ENCODE measurements at regions not wholly inside any gene's neighbourhood (a gene's known extent, or its start where the extent isn't known, plus 50 kb on each side); places are given as distances from the start of the nearest gene placed in this dataset.

DNA sequence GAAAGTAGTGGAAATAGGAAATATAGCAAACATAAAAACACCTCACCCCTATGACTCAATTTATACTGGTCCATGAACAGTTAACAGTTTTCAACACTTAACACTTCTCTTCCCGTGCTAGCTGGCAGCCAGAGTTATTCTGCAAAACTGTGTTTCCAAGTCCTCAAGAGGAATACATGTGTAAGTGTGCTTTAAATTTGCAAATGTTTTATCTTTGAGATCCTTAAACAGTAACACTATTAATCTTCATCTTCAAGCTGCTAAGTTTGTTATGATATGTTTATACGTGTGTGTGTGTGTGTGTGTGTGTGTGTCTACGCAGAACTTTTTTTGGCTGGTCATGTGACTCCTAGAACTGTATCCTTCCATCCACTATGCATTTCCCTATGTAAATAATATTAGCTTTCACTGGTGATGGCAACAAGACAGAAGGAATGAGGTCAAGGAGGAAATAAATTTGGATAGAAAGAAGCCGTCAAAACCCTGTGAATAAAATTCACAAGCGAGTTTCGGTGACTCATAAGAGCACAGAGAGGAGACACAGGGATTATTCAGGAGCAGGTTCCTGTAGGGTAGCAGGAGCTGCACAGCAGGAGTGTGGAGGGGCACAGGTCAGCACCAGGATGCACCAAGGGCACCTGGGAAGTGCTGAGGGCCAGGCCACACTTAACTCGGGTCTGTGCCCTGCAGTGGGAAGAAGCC, 105.9 kb upstream of the ETV6 start:
- Histone ChIP-seq H3K4me2 (ENCODE audit: low read length) (no peak overlapping the region), H3K27ac (ENCODE audit: low read length) (no peak overlapping the region), H4K20me1 (ENCODE audit: insufficient read depth) (no peaks in the 10 kb centered on the region), H3K4me3 (ENCODE audit: low read length) (no peak overlapping the region), H3F3A (ENCODE audit: insufficient read depth, low read length, poor library complexity, severe bottlenecking) (no peaks in the 10 kb centered on the region), H3K79me2 (replicated peaks; ENCODE audit: insufficient read depth, low read length) (no peaks in the 10 kb centered on the region), H3K36me3 (ENCODE audit: insufficient read depth, low read length) (no peaks in the 10 kb centered on the region), H3K9ac (ENCODE audit: low read length) (no peak overlapping the region), H3K9me3 (ENCODE audit: low read length) (no peaks in the 10 kb centered on the region), H3K9me2 (ENCODE audit: insufficient read depth, low read length) (no peaks in the 10 kb centered on the region), H3K27me3 (ENCODE audit: insufficient read depth, low read depth, low read length) (no peaks in the 10 kb centered on the region), H2AFZ (ENCODE audit: low read depth, low read length) (no peak overlapping the region)
- TF ChIP-seq, protein P1, sequence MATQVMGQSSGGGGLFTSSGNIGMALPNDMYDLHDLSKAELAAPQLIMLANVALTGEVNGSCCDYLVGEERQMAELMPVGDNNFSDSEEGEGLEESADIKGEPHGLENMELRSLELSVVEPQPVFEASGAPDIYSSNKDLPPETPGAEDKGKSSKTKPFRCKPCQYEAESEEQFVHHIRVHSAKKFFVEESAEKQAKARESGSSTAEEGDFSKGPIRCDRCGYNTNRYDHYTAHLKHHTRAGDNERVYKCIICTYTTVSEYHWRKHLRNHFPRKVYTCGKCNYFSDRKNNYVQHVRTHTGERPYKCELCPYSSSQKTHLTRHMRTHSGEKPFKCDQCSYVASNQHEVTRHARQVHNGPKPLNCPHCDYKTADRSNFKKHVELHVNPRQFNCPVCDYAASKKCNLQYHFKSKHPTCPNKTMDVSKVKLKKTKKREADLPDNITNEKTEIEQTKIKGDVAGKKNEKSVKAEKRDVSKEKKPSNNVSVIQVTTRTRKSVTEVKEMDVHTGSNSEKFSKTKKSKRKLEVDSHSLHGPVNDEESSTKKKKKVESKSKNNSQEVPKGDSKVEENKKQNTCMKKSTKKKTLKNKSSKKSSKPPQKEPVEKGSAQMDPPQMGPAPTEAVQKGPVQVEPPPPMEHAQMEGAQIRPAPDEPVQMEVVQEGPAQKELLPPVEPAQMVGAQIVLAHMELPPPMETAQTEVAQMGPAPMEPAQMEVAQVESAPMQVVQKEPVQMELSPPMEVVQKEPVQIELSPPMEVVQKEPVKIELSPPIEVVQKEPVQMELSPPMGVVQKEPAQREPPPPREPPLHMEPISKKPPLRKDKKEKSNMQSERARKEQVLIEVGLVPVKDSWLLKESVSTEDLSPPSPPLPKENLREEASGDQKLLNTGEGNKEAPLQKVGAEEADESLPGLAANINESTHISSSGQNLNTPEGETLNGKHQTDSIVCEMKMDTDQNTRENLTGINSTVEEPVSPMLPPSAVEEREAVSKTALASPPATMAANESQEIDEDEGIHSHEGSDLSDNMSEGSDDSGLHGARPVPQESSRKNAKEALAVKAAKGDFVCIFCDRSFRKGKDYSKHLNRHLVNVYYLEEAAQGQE (IDR thresholded peaks at IDR 0.05; ENCODE audit: borderline replicate concordance), result no peak
- TF ChIP-seq RAD21 (conservative IDR thresholded peaks at IDR 0.05) (no peak), EZH2 (IDR thresholded peaks at IDR 0.05; ENCODE audit: borderline replicate concordance, insufficient read depth, low read length, poor library complexity, severe bottlenecking) (no peak), EP300 (conservative IDR thresholded peaks at IDR 0.05; ENCODE audit: poor library complexity, severe bottlenecking) (no peak), TAF1 (IDR thresholded peaks at IDR 0.05; ENCODE audit: low read depth) (no peak), POLR2AphosphoS5 (IDR thresholded peaks at IDR 0.05) (no peak), MXI1 (conservative IDR thresholded peaks at IDR 0.05; ENCODE audit: poor library complexity, severe bottlenecking) (no peak)
- TF ChIP-seq, protein P2, sequence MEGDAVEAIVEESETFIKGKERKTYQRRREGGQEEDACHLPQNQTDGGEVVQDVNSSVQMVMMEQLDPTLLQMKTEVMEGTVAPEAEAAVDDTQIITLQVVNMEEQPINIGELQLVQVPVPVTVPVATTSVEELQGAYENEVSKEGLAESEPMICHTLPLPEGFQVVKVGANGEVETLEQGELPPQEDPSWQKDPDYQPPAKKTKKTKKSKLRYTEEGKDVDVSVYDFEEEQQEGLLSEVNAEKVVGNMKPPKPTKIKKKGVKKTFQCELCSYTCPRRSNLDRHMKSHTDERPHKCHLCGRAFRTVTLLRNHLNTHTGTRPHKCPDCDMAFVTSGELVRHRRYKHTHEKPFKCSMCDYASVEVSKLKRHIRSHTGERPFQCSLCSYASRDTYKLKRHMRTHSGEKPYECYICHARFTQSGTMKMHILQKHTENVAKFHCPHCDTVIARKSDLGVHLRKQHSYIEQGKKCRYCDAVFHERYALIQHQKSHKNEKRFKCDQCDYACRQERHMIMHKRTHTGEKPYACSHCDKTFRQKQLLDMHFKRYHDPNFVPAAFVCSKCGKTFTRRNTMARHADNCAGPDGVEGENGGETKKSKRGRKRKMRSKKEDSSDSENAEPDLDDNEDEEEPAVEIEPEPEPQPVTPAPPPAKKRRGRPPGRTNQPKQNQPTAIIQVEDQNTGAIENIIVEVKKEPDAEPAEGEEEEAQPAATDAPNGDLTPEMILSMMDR (IDR thresholded peaks at IDR 0.05; ENCODE audit: poor library complexity, severe bottlenecking), result no peak

DNA sequence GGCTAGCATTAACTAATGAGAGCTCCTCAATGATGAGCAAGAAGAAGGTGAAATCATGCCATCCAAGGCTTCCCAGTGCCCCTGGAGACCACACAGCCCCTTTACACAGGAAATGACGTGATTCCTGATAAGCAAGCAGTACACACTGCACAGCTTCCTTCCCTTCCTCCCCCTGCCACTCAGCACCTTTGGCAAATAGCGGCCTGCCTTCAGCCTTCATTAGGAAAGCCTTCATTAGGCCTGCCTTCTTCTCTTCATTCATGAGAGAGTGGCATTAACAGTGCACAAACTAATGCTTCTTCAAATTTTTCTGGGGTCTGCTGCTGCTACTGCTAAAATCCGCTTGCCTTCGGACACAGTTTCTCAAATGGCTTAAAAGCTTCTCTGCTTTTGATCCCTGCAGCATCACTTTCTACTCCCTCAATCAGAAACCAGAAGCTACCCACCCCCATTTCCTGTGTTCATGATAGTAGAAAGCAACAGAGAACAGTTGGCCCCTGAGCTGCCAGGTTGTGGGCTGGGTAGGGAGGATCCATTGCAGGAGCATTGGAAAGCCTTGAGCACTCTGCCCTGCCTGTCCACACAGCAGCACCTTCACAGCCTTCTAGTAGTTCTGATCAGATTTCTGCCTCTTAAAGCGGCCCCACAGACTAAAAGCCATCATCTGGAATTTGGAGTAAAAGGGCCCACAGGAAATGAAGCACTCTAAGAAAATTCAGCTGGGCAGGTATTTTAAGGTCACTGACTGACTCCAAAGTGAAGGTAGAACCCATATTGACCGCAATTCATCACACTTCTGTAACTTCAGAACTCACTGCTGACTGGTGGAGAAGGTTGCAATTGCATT, 103.8 kb upstream of the ETV6 start:
- Histone ChIP-seq H3K4me3 (ENCODE audit: low read length) (no peak overlapping the region), H3K9me3 (ENCODE audit: low read length) (no peaks in the 10 kb centered on the region), H3K9ac (ENCODE audit: low read length) (no peak overlapping the region), H4K20me1 (ENCODE audit: insufficient read depth) (no peaks in the 10 kb centered on the region), H3K27me3 (ENCODE audit: insufficient read depth, low read depth, low read length) (no peaks in the 10 kb centered on the region), H3K27ac (ENCODE audit: low read length) (no peak overlapping the region), H3K4me2 (ENCODE audit: low read length) (no peak overlapping the region), H3F3A (ENCODE audit: insufficient read depth, low read length, poor library complexity, severe bottlenecking) (no peaks in the 10 kb centered on the region), H2AFZ (ENCODE audit: low read depth, low read length) (no peak overlapping the region), H3K9me2 (ENCODE audit: insufficient read depth, low read length) (no peaks in the 10 kb centered on the region), H3K36me3 (ENCODE audit: insufficient read depth, low read length) (no peaks in the 10 kb centered on the region), H3K79me2 (replicated peaks; ENCODE audit: insufficient read depth, low read length) (no peaks in the 10 kb centered on the region)
- no peak for TF ChIP-seq SMC3 (conservative IDR thresholded peaks at IDR 0.05; ENCODE audit: poor library complexity)
- TF ChIP-seq, protein P2 (IDR thresholded peaks at IDR 0.05; ENCODE audit: poor library complexity, severe bottlenecking), result no peak
- TF ChIP-seq, protein P1 (IDR thresholded peaks at IDR 0.05; ENCODE audit: borderline replicate concordance), result no peak
